ENCODE measurements at regions not wholly inside any gene's neighbourhood (a gene's known extent, or its start where the extent isn't known, plus 50 kb on each side); places are given as distances from the start of the nearest gene placed in this dataset.

GRCh38 chr9:119834064-119834620 is 464.9 kb upstream of the BRINP1 start:
- WGBS, 3 donors, result 70 to 77% (median 74%) methylated on average over 6 of the region's 6 CpGs
- no peaks in the 10 kb centered on the region for H3K9me3 ChIP-seq
- no peak overlapping the region for H3K27ac ChIP-seq
- H3K4me3 ChIP-seq, result no peak overlapping the region
- intact Hi-C loops (cut with DNase I), result no loop called here
- H3K27me3 ChIP-seq (ENCODE audit: insufficient read depth in 3 of 3, low read length in 2 of 3), result peaks cover 0 to 2% (median 0%) of the 10 kb centered on the region in 3 donors
- no peak for TF ChIP-seq CTCF (IDR thresholded peaks at IDR 0.05)
- H3K36me3 ChIP-seq (ENCODE audit: insufficient read depth in 1 of 2, low read depth in 1 of 2), result no peaks in the 10 kb centered on the region
- DNase-seq, result no peak
- H3K4me1 ChIP-seq, result no peaks in the 10 kb centered on the region
- no peak for ATAC-seq

- Histone ChIP-seq H3K4me3 (no peak overlapping the region), H3K36me3 (ENCODE audit: insufficient read depth in 1 of 2, low read depth in 1 of 2) (no peaks in the 10 kb centered on the region), H3K9me3 (no peaks in the 10 kb centered on the region), H3K4me1 (no peaks in the 10 kb centered on the region), H3K27ac (no peak overlapping the region), H3K27me3 (ENCODE audit: insufficient read depth in 3 of 3, low read length in 2 of 3) (no peaks in the 10 kb centered on the region)
- DNase-seq (no peak), ATAC-seq (no peak)
- 82 to 87% (median 85%) methylated on average over 2 of the region's 2 CpGs for WGBS, 3 donors
- TF ChIP-seq CTCF (IDR thresholded peaks at IDR 0.05), result no peak
- intact Hi-C loops (cut with DNase I), result no loop called here
Measured at GRCh38 chr9:119831309-119831708, 462.1 kb upstream of the BRINP1 start.

GRCh38 chr9:119829748-119830147 is 460.5 kb upstream of the BRINP1 start:
- H3K4me3 ChIP-seq, result no peak overlapping the region
- no peak for ATAC-seq
- peaks cover 0 to 5% (median 0%) of the 10 kb centered on the region in 3 donors for H3K27me3 ChIP-seq (ENCODE audit: insufficient read depth in 3 of 3, low read length in 2 of 3)
- no peak for TF ChIP-seq CTCF (IDR thresholded peaks at IDR 0.05)
- H3K36me3 ChIP-seq (ENCODE audit: insufficient read depth in 1 of 2, low read depth in 1 of 2), result no peaks in the 10 kb centered on the region
- H3K4me1 ChIP-seq, result no peaks in the 10 kb centered on the region
- H3K27ac ChIP-seq, result no peak overlapping the region
- H3K9me3 ChIP-seq, result no peaks in the 10 kb centered on the region
- intact Hi-C loops (cut with DNase I), result no loop called here
- DNase-seq, result no peak
- 82 to 89% (median 85%) methylated on average over 3 of the region's 3 CpGs for WGBS, 3 donors

GRCh38 chr9:119829186-119829585 is 460.0 kb upstream of the BRINP1 start:
- Histone ChIP-seq H3K4me1 (no peaks in the 10 kb centered on the region), H3K27ac (no peak overlapping the region), H3K36me3 (ENCODE audit: insufficient read depth in 1 of 2, low read depth in 1 of 2) (no peaks in the 10 kb centered on the region), H3K4me3 (no peak overlapping the region), H3K9me3 (no peaks in the 10 kb centered on the region), H3K27me3 (ENCODE audit: insufficient read depth in 3 of 3, low read length in 2 of 3) (peaks cover 0 to 5% (median 0%) of the 10 kb centered on the region in 3 donors)
- ATAC-seq (no peak), DNase-seq (no peak)
- TF ChIP-seq CTCF (IDR thresholded peaks at IDR 0.05), result no peak
- WGBS, 3 donors, result 70 to 72% (median 71%) methylated on average over 2 of the region's 2 CpGs
- intact Hi-C loops (cut with DNase I), result no loop called here

GRCh38 chr9:119827526-119827925 is 458.3 kb upstream of the BRINP1 start:
- Histone ChIP-seq H3K9me3 (no peaks in the 10 kb centered on the region), H3K4me3 (no peak overlapping the region), H3K27ac (no peak overlapping the region), H3K36me3 (ENCODE audit: insufficient read depth in 1 of 2, low read depth in 1 of 2) (no peaks in the 10 kb centered on the region), H3K27me3 (ENCODE audit: insufficient read depth in 3 of 3, low read length in 2 of 3) (peaks cover 0 to 5% (median 0%) of the 10 kb centered on the region in 3 donors), H3K4me1 (no peaks in the 10 kb centered on the region)
- TF ChIP-seq CTCF (IDR thresholded peaks at IDR 0.05), result no peak
- DNase-seq, result no peak
- ATAC-seq, result no peak
- WGBS, 3 donors, result 52 to 76% (median 61%) methylated on average over 4 of the region's 4 CpGs
- intact Hi-C loops (cut with DNase I), result no loop called here

Data from psoas muscle (tissue), 7 donors.